Hypothalamus (tissue), 51 donors: ENCODE measurements at regions not wholly inside any gene's neighbourhood (a gene's known extent, or its start where the extent isn't known, plus 50 kb on each side); places are given as distances from the start of the nearest gene placed in this dataset.

ENCODE experiments used
- DNase-seq, 51 donors: peaks; one replicate each; lab custom pipeline; 2025; lab: John Stamatoyannopoulos, UW

DNA sequence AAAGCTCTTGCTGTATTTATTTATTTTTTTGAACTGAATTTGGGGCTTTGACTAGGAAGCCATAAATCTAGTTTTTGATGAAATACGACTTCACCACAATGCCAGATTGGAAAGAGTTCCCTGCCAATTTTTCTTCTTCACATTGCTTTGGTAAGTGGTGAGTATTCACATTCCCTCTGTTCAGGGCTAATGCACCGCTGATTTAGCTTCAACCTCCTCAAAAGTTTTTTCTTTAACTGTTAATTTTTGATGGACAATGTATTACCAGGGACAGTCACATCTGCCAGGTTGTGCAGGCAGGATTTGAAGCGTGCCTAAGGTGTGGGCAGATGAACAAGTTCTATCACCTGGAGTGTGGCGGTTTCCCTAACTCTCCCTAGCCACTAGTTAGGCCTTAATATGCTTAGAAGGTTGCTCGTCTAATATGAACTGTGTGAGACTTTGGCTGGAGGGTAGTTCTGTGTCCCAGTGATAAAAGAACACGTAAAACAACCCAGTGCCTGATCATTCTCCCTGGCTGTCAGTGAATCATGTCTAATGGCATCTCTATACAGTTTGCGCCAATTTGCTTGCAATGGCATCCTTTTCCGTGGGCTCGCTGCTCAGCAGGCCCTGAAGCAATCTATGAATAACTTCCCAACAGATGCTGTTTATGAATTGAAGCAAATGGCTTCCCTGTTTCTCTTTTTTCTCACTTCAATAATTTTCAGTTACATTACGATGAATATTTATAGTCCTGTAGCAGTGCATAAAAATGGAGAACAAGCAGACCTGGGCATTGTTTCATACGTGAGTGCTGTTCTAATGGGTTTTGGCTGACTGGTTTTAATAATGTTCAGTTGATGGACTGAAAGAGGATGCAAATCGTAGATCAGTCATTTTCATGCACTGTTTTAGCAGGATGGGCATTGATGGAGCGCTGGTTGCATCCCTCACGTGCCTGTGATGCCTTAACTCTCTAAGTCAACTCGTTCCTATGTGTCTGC is 243.2 kb upstream of the SUCLG2 start:
- DNase-seq: peak in 1 of 51 donors; percentile 4

DNA sequence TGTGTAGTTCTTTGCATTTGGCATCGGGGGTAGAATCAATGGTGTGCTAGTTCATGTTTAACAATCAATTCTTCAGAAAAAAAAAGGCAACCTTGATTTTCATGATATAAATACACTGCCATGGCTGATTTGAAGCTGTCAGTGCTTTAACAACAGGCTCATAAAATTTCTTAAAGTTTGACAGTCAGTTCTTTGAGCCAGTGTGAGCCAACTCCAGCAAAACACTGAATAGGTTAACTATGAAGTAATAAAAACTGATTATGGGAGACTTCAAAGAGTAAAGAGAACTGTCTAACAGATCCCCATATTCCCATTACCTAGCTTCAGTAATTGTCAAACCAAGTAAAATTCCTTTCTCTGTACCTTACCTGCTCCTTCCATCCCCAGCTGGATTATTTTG is 241.7 kb upstream of the SUCLG2 start:
- no peak for DNase-seq

DNA sequence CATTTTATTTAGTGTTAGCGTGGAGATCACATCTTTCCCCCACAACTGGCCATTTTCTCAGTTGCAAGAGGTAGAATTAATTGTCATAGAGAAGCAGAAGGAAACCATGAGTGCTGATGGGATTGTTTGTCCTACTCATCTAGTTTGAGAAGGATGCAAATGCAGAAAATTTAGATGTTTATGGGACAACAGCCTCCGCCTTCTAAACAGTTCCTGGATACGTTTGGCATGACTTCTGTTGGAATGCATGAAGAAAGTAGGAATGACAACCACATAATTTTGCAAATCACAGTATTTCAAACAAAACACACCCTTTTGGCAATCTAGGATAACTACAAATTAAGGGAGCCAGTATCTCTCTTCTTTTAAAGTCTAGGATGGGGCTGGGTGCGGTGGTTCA is 240.1 kb upstream of the SUCLG2 start:
- no peak for DNase-seq

GRCh38 chr3:67884345-67884744 is 229.9 kb upstream of the SUCLG2 start:
- no peak for DNase-seq

DNA sequence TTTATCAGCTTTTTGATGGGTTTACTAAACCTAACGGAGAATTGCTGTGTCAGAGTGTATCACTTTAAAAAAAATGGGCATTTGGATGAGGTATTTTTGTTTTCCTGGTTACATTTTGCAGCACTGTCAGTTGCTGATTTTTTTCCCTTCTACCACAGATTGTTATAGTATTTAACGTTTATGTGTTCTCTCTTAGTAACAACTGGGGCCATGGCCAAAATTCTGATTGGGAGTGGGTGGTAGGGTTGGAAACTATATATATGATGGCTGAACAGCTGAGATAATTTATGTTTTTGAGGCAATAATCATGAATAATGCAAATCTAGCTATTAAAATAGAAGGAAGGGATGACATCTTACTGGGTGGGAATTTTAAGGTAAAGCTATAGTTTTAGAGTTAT is 229.4 kb upstream of the SUCLG2 start:
- peak in 1 of 51 donors; percentile 6 for DNase-seq

DNA sequence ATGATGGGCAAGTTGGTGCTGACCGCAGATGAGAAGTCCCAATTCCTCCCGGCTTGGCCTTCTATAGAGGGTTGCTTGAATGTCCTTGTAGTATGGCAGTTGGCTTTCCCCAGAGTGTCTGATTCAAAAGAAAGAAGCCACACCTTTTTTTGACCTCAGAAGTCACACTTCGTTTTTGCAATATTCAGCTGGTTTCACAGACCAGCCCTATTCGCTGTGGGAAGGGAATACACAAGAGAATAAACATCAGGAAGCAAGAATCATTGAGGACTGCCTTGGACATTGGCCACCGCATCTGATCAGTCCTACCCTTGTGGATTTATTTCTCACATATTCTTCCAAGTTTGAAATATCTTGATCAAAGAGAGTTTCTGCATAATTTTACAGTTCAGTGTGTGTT is 228.6 kb upstream of the SUCLG2 start:
- DNase-seq: no peak

DNA sequence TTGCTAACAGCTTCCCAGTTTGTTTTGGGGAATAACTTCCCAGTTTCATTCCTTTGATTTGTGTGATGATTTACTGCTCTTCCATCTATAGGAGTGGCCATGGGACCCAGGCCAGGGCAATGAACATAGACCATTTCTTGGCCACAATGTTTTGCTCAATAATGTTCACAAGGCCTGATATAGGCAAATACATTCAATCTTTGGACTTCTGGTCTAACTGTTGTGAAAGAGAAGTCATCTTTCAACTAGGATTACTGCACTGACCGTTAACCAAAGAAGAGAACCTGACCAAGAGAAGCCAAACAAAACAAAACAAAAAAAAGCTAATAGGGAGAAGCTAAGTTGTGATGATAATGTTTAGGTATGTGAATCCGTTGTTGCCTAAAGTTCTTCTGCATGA is 221.8 kb upstream of the SUCLG2 start:
- DNase-seq: no peak

GRCh38 chr3:67875858-67876257 is 221.4 kb upstream of the SUCLG2 start:
- DNase-seq: no peak

- no peak for DNase-seq
Measured at GRCh38 chr3:67875338-67875737, 220.9 kb upstream of the SUCLG2 start.

DNA sequence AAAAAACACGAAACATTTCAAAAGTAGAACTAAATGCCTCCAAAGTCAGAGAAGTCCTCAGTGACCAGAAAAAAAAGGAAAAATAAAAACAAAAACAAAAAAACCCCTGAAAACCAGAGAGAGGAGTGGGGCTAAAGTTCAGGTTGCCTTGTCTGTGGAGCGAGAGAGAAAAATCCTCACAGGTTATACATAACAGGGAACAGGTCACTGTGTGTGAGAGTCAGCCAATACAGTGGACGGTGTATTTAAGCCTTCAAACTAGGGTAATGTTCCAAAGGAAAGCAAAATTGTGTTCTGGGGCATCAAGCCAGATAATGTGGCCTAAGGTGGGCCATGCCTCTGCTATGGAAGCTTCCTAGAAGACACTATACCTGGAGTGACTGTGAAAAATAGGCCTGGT is 216.1 kb upstream of the SUCLG2 start:
- no peak for DNase-seq

DNA sequence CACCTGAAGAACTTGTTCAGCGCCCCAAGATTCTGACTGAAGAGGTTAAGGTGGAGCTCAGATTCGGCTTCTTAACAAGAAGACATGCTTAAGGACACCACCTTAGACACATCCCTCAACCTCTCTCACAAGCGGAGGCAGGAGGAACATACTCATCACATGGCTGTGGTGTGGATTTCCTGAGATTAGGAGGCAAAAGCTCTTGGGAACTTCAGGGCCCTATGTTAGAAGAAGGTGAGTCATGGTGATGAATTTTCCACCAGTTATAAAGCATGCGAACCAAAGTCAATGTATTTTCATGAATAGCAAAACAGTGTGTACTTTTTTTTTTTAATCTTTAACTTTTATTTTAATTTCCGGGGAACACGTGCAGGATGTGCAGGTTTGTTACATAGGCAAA is 212.2 kb upstream of the SUCLG2 start:
- DNase-seq: no peak

GRCh38 chr3:67864587-67865183 is 210.3 kb upstream of the SUCLG2 start:
- no peak for DNase-seq

- no peak for DNase-seq
Measured at GRCh38 chr3:67863869-67864268, 209.5 kb upstream of the SUCLG2 start.

DNA sequence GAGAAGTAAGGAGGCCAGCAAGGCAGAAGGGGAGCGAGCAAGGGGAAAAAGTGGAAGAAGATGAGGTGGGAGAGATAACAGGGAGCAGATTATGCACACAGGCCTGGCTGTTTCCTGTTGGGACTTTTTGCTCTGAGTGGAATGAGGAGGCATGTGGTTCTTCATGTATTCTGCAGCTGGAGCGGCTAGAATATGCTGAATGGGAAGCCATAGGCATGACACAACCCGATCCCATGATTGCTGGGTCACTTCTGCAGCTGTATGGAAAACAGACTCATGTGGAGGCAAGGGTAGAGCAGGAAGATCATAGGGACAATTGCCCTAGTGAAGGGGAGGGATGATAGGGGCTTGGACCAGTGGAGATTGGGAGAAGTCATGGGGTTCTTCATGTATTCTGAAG is 206.0 kb upstream of the SUCLG2 start:
- no peak for DNase-seq

- DNase-seq: no peak
Measured at GRCh38 chr3:67858492-67858891, 204.1 kb upstream of the SUCLG2 start.

GRCh38 chr3:67856718-67857117 is 202.3 kb upstream of the SUCLG2 start:
- DNase-seq: no peak

DNA sequence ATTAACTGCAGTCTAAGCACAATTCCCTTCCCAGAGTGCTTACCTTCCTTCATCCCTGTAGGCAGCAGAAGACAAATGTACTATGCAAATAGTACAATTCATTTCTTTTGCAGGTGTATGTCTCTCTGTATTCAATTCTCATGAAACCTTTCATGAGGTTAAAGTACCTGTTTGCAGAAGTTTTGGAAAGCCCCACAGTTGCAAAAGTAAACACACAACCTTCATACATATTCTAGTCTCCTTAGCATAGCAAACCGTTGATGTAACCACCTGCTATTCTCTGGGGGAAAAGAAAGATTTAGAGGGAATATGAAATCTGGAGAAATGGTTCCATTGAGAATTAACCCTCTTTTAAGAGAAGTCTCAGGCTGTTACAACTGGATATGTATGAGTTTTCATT is 200.3 kb upstream of the SUCLG2 start:
- no peak for DNase-seq

- no peak for DNase-seq
Measured at GRCh38 chr3:67853520-67853919, 199.1 kb upstream of the SUCLG2 start.

DNA sequence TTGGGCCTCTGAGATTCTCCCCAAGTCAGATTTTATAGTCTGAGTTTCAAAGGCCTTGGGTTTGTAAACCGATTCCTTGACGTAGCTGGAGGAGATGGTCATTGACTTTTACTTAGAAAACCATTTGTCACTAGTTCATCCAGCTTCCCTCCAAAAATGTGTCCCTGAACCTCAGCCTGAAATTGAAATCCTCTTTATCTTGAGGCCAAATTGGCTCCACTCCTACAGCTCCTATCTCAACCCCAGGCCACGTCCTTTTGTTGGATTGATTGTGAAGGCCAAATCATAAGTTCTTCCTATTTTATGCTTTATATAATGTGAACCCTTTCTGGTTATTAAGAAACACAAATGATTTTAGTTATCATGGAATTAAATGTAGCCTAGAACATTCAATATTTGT is 193.9 kb upstream of the SUCLG2 start:
- DNase-seq: no peak

DNA sequence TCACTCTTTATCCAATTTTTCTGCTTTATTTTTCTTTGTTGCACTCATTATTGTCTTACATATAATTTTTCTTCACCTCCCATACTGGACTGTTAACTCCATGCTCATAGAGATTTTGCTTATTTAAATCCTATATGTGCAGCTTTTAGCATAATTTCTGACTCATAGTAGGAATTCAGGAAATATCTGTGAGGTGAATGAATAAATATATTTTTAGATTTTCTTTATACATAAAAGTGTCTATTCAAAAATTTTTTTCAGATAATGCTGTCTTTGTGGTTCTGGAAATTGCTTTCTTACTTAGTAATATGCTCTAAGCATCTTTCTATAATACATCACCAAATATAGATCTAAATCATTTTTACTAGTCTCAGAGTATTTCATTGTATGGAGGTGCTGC is 191.8 kb upstream of the SUCLG2 start:
- DNase-seq: no peak

GRCh38 chr3:67832817-67833216 is 178.4 kb upstream of the SUCLG2 start:
- no peak for DNase-seq

DNA sequence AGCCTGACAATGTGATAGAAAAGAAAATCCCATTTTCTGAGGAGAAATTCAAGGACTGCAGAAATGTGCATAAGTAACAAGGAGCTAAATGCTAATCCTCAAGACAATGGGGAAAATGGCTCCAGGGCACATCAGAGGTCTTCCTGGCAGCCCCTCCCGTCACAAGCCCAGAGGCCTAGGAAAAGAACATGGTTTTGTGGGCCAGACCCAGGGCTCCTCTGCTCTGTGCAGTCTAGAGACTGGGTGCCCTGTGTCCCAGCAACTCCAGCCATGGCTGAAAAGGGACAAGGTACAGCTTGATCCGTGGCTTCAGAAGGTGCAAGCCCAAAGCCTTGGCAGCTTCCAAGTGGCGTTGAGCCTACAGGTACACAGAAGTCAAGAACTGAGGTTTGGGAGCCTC is 176.8 kb upstream of the SUCLG2 start:
- DNase-seq: no peak
